ENCODE measurements at regions not wholly inside any gene's neighbourhood (a gene's known extent, or its start where the extent isn't known, plus 50 kb on each side); places are given as distances from the start of the nearest gene placed in this dataset.

DNA sequence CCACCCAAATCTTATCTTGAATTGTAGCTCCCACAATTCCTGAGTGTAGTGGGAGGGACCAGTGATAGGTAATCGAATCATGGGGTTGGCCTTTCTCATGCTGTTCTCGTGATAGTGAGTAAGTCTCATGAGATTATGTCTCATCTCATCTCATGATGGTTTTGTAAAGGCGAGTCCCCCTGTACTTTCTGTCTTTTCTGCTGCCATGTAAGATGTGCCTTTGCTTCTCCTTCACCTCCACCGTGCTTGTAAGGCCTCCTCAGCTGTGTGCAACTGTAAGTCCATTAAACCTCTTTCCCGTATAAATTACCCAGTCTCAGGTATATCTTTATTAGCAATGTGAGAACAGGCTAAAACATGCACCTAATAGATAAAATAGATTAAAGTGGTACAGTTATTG lies 756.4 kb upstream of the SLITRK5 start:
- TF ChIP-seq, protein P1, sequence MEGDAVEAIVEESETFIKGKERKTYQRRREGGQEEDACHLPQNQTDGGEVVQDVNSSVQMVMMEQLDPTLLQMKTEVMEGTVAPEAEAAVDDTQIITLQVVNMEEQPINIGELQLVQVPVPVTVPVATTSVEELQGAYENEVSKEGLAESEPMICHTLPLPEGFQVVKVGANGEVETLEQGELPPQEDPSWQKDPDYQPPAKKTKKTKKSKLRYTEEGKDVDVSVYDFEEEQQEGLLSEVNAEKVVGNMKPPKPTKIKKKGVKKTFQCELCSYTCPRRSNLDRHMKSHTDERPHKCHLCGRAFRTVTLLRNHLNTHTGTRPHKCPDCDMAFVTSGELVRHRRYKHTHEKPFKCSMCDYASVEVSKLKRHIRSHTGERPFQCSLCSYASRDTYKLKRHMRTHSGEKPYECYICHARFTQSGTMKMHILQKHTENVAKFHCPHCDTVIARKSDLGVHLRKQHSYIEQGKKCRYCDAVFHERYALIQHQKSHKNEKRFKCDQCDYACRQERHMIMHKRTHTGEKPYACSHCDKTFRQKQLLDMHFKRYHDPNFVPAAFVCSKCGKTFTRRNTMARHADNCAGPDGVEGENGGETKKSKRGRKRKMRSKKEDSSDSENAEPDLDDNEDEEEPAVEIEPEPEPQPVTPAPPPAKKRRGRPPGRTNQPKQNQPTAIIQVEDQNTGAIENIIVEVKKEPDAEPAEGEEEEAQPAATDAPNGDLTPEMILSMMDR (IDR thresholded peaks at IDR 0.05): no peak
- TF ChIP-seq POLR2A (IDR thresholded peaks at IDR 0.05): no peak
